HEK293 (cell line): ENCODE measurements at regions not wholly inside any gene's neighbourhood (a gene's known extent, or its start where the extent isn't known, plus 50 kb on each side); places are given as distances from the start of the nearest gene placed in this dataset.
A peak's percentile ranks its signal among the peaks of the same experiment; 100 is the strongest.

Source experiments
- CTCF ChIA-PET: fragments of 350-600 bp; formaldehyde crosslinking; extraction: SDS; loops from one replicate; lab custom pipeline; 2021; ENCODE audit warnings: antibody characterized with exemption; lab: Yijun Ruan, JAX
- POLR2A ChIA-PET: fragments of 300-600 bp; formaldehyde crosslinking; extraction: SDS; loops from one replicate; lab custom pipeline; 2020; ENCODE audit warnings: antibody characterized with exemption, inconsistent platforms; lab: Yijun Ruan, JAX
- H3K27ac ChIP-seq: fragments of 200-500 bp; sonication (Bioruptor generic); 2 replicates; pipeline ENCODE4 v1.5.1; 2014; ENCODE audit warnings: low read depth, low read length, control low read depth, inconsistent platforms; ENCODE audit errors: extremely low read depth
- H3K36me3 ChIP-seq, 2 experiments: fragments of 200-500 bp in 1 of 2; sonication (Bioruptor generic) in 1 of 2; 1 replicate in 1 of 2; 2 replicates in 1 of 2; pipeline ENCODE4 v1.5.1; 2014 to 2017; ENCODE audit warnings: inconsistent platforms in 2 of 2, low read length in 2 of 2; ENCODE audit not compliant: control insufficient read depth in 2 of 2, insufficient read depth in 1 of 2
- H3K4me1 ChIP-seq: fragments of 200-500 bp; sonication (Bioruptor generic); 2 replicates; pipeline ENCODE4 v1.5.1; 2014; ENCODE audit warnings: mild to moderate bottlenecking, low read length, inconsistent platforms; ENCODE audit not compliant: control insufficient read depth, insufficient read depth
- H3K4me3 ChIP-seq: 2 replicates; pipeline ENCODE4 v1.5.1; 2011; ENCODE audit warnings: low read depth, mild to moderate bottlenecking, control low read depth, low read length, moderate library complexity
- H3K9me3 ChIP-seq: fragments of 200-500 bp; sonication (Bioruptor generic); 2 replicates; pipeline ENCODE4 v1.5.1; 2014; ENCODE audit warnings: low read depth, low read length, inconsistent platforms; ENCODE audit not compliant: control insufficient read depth, insufficient read depth
- KLF1 ChIP-seq: fragments of 450-650 bp; formaldehyde crosslinking; IDR thresholded peaks from 2 replicates; pipeline ENCODE4 v1.5.1; 2016; ENCODE audit warnings: missing biosample characterization, missing genetic modification characterization
- KLF17 ChIP-seq: fragments of 450-650 bp; formaldehyde crosslinking; IDR thresholded peaks from 2 replicates; pipeline ENCODE4 v1.5.1; 2016; ENCODE audit warnings: missing biosample characterization, missing genetic modification characterization
- MYNN ChIP-seq: fragments of 450-650 bp; formaldehyde crosslinking; IDR thresholded peaks from 2 replicates; pipeline ENCODE4 v1.5.1; 2016; ENCODE audit warnings: missing biosample characterization, missing genetic modification characterization, borderline replicate concordance
- PRDM2 ChIP-seq: fragments of 450-650 bp; formaldehyde crosslinking; IDR thresholded peaks from 2 replicates; pipeline ENCODE4 v1.5.1; 2016; ENCODE audit warnings: missing biosample characterization, missing genetic modification characterization, borderline replicate concordance
- WT1 ChIP-seq: fragments of 450-650 bp; formaldehyde crosslinking; IDR thresholded peaks from 2 replicates; pipeline ENCODE4 v1.5.1; 2016; ENCODE audit warnings: missing biosample characterization, missing genetic modification characterization
- ZBTB26 ChIP-seq: fragments of 450-650 bp; formaldehyde crosslinking; optimal IDR thresholded peaks from 2 replicates; pipeline ENCODE3; 2016; ENCODE audit warnings: missing biosample characterization, mild to moderate bottlenecking, missing genetic modification characterization
- ZBTB6 ChIP-seq: fragments of 450-650 bp; formaldehyde crosslinking; IDR thresholded peaks from 2 replicates; pipeline ENCODE4 v1.5.1; 2017; ENCODE audit warnings: missing biosample characterization, missing genetic modification characterization
- ZNF175 ChIP-seq: fragments of 450-650 bp; formaldehyde crosslinking; IDR thresholded peaks from 2 replicates; pipeline ENCODE4 v1.5.1; 2016; ENCODE audit warnings: missing biosample characterization, missing genetic modification characterization
- ZNF23 ChIP-seq: fragments of 450-650 bp; formaldehyde crosslinking; IDR thresholded peaks from 2 replicates; pipeline ENCODE4 v1.5.1; 2016; ENCODE audit warnings: missing biosample characterization, missing genetic modification characterization, borderline replicate concordance
- ZNF24 ChIP-seq: fragments of 450-650 bp; formaldehyde crosslinking; IDR thresholded peaks from 2 replicates; pipeline ENCODE4 v1.5.1; 2016; ENCODE audit warnings: missing biosample characterization, missing genetic modification characterization
- ZNF335 ChIP-seq: fragments of 450-650 bp; formaldehyde crosslinking; conservative IDR thresholded peaks from 2 replicates; pipeline ENCODE4 v1.5.1; 2016; ENCODE audit warnings: missing biosample characterization, missing genetic modification characterization
- ZNF416 ChIP-seq: fragments of 450-650 bp; formaldehyde crosslinking; IDR thresholded peaks from 2 replicates; pipeline ENCODE4 v1.5.1; 2016; ENCODE audit warnings: missing biosample characterization, missing genetic modification characterization
- ZNF423 ChIP-seq: fragments of 450-650 bp; formaldehyde crosslinking; IDR thresholded peaks from 2 replicates; pipeline ENCODE4 v1.5.1; 2016; ENCODE audit warnings: missing biosample characterization, missing genetic modification characterization
- ZNF555 ChIP-seq: fragments of 450-650 bp; formaldehyde crosslinking; conservative IDR thresholded peaks from 2 replicates; pipeline ENCODE4 v1.5.1; 2017; ENCODE audit warnings: missing biosample characterization, mild to moderate bottlenecking, missing genetic modification characterization, inconsistent platforms
- ZNF580 ChIP-seq: fragments of 450-650 bp; formaldehyde crosslinking; IDR thresholded peaks from 2 replicates; pipeline ENCODE4 v1.5.1; 2016; ENCODE audit warnings: missing biosample characterization, missing genetic modification characterization
- ZNF692 ChIP-seq: fragments of 450-650 bp; formaldehyde crosslinking; IDR thresholded peaks from 2 replicates; pipeline ENCODE4 v1.5.1; 2016; ENCODE audit warnings: missing biosample characterization, missing genetic modification characterization
- ZNF747 ChIP-seq: fragments of 450-650 bp; formaldehyde crosslinking; IDR thresholded peaks from 2 replicates; pipeline ENCODE4 v1.5.1; 2016; ENCODE audit warnings: missing biosample characterization, missing genetic modification characterization
- ZNF777 ChIP-seq: fragments of 450-650 bp; formaldehyde crosslinking; IDR thresholded peaks from 2 replicates; pipeline ENCODE4 v1.5.1; 2017; ENCODE audit warnings: missing biosample characterization, missing genetic modification characterization, borderline replicate concordance
- ZNF791 ChIP-seq: fragments of 450-650 bp; formaldehyde crosslinking; IDR thresholded peaks from 2 replicates; pipeline ENCODE4 v1.5.1; 2016; ENCODE audit warnings: missing biosample characterization, missing genetic modification characterization

GRCh38 chr4:38313175-38313574, 350.8 kb upstream of the KLF3 start:
- Histone ChIP-seq H3K36me3 (no peaks in the 10 kb centered on the region), H3K4me3 (no peak overlapping the region), H3K4me1 (no peaks in the 10 kb centered on the region), H3K9me3 (no peaks in the 10 kb centered on the region), H3K27ac (no peak overlapping the region)
- CTCF ChIA-PET, result no interaction called here
- TF ChIP-seq ZNF747 (tag by site-specific recombination) (no peak), ZNF555 (no peak), ZNF423 (tag by site-specific recombination) (no peak), ZNF791 (tag by site-specific recombination) (no peak), ZNF416 (tag by site-specific recombination) (no peak), ZNF777 (tag by site-specific recombination) (no peak), MYNN (tag by site-specific recombination) (no peak), ZBTB6 (no peak), PRDM2 (tag by site-specific recombination) (no peak), ZNF175 (tag by site-specific recombination) (no peak), ZNF692 (no peak), ZNF335 (tag by site-specific recombination) (no peak), ZNF580 (tag by site-specific recombination) (no peak), ZNF24 (no peak)
- POLR2A ChIA-PET, result no interaction called here

- CTCF ChIA-PET, result no interaction called here
- POLR2A ChIA-PET, result no interaction called here
- no peaks in the 10 kb centered on the region for H3K9me3 ChIP-seq
- no peaks in the 10 kb centered on the region for H3K4me1 ChIP-seq
- TF ChIP-seq WT1 (tag by site-specific recombination), result peak; percentile 34; the same call in 1 of the 2 replicates
- TF ChIP-seq KLF1 (tag by site-specific recombination), result peak; percentile 98
- TF ChIP-seq ZNF23, result no peak
- TF ChIP-seq KLF17 (tag by site-specific recombination), result peak; percentile 89
- no peak for TF ChIP-seq ZBTB26
- H3K36me3 ChIP-seq, result no peaks in the 10 kb centered on the region
- H3K27ac ChIP-seq, result no peak overlapping the region
- H3K4me3 ChIP-seq, result no peak overlapping the region
Measured at GRCh38 chr4:38313999-38314561, 349.9 kb upstream of the KLF3 start.
